ENCODE measurements at regions not wholly inside any gene's neighbourhood (a gene's known extent, or its start where the extent isn't known, plus 50 kb on each side); places are given as distances from the start of the nearest gene placed in this dataset.

GRCh38 chr5:85628153-85628552 lies 989.6 kb upstream of the COX7C start:
- Histone ChIP-seq H3K4me1 (ENCODE audit: insufficient read depth, low read length) (no peaks in the 10 kb centered on the region), H3K4me3 (replicated peaks in 1 of 3; ENCODE audit: insufficient read depth in 1 of 3, low read depth in 2 of 3, low read length in 3 of 3) (no peak overlapping the region), H3K4me2 (ENCODE audit: low read depth, low read length) (no peak overlapping the region), H3K27ac (ENCODE audit: extremely low read length, insufficient read depth, low read length) (no peak overlapping the region), H3K79me2 (ENCODE audit: insufficient read depth, low read length) (no peaks in the 10 kb centered on the region), H3K9me3 (ENCODE audit: low read length) (no peaks in the 10 kb centered on the region), H3K9ac (ENCODE audit: insufficient read depth, low read depth, low read length) (no peak overlapping the region), H3K36me3 (replicated peaks in 1 of 2; ENCODE audit: control insufficient read depth in 1 of 2, insufficient read depth in 2 of 2, low read length in 2 of 2) (no peaks in the 10 kb centered on the region), H4K20me1 (ENCODE audit: insufficient read depth, low read length) (no peaks in the 10 kb centered on the region), H2AFZ (ENCODE audit: low read length) (no peak overlapping the region), H3K27me3 (ENCODE audit: control insufficient read depth in 1 of 2, insufficient read depth in 2 of 2, low read length in 2 of 2) (no peaks in the 10 kb centered on the region; a peak in 1 of 5 replicates)
- POLR2A ChIA-PET, result no interaction called here
- CTCF ChIA-PET (ENCODE audit: low intra/inter-chr PET ratio, low total read pairs), result no interaction called here
- TF ChIP-seq, protein P1, sequence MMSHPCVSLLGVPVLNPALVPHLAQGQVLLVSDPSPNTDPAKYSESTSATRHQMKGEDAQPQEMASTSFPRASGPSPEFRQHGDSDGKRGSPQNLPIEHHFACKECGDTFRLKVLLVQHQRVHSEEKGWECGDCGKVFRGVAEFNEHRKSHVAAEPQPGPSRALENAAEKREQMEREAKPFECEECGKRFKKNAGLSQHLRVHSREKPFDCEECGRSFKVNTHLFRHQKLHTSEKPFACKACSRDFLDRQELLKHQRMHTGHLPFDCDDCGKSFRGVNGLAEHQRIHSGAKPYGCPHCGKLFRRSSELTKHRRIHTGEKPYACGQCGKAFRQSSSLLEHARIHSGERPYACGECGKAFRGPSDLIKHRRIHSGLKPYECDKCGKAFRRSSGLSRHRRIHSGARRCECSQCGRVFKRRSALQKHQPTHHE (CRISPR knock-in tag; IDR thresholded peaks at IDR 0.05; ENCODE audit: borderline replicate concordance), result no peak
- TF ChIP-seq REST (IDR thresholded peaks at IDR 0.05; ENCODE audit: borderline replicate concordance in 1 of 2, low read depth in 1 of 2, low read length in 2 of 2), result no peak
- no peak for TF ChIP-seq ZNF432 (CRISPR knock-in tag; IDR thresholded peaks at IDR 0.05; ENCODE audit: borderline replicate concordance)
- TF ChIP-seq XRCC5 (optimal IDR thresholded peaks at IDR 0.05; ENCODE audit: low read length), result no peak
- no peak for TF ChIP-seq SRSF9 (IDR thresholded peaks at IDR 0.05; ENCODE audit: borderline replicate concordance, insufficient read depth, low read depth, low read length, poor library complexity, severe bottlenecking)
- TF ChIP-seq, protein P2, sequence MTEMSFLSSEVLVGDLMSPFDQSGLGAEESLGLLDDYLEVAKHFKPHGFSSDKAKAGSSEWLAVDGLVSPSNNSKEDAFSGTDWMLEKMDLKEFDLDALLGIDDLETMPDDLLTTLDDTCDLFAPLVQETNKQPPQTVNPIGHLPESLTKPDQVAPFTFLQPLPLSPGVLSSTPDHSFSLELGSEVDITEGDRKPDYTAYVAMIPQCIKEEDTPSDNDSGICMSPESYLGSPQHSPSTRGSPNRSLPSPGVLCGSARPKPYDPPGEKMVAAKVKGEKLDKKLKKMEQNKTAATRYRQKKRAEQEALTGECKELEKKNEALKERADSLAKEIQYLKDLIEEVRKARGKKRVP (CRISPR knock-in tag; IDR thresholded peaks at IDR 0.05), result no peak
- no peak for TF ChIP-seq JARID2 (CRISPR knock-in tag; IDR thresholded peaks at IDR 0.05; ENCODE audit: insufficient replicate concordance)
- TF ChIP-seq ZNF441 (CRISPR knock-in tag; IDR thresholded peaks at IDR 0.05; ENCODE audit: borderline replicate concordance), result no peak
- TF ChIP-seq ZNF562 (CRISPR knock-in tag; IDR thresholded peaks at IDR 0.05; ENCODE audit: borderline replicate concordance), result no peak
- TF ChIP-seq ZNF354B (CRISPR knock-in tag; IDR thresholded peaks at IDR 0.05), result no peak
- TF ChIP-seq KDM4B (CRISPR knock-in tag; IDR thresholded peaks at IDR 0.05), result no peak
- TF ChIP-seq, protein P3, sequence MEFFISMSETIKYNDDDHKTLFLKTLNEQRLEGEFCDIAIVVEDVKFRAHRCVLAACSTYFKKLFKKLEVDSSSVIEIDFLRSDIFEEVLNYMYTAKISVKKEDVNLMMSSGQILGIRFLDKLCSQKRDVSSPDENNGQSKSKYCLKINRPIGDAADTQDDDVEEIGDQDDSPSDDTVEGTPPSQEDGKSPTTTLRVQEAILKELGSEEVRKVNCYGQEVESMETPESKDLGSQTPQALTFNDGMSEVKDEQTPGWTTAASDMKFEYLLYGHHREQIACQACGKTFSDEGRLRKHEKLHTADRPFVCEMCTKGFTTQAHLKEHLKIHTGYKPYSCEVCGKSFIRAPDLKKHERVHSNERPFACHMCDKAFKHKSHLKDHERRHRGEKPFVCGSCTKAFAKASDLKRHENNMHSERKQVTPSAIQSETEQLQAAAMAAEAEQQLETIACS (CRISPR knock-in tag; IDR thresholded peaks at IDR 0.05), result no peak
- DNase-seq (ENCODE audit: low spot score) (no peak), ATAC-seq (no peak), FAIRE-seq (no peak)
- no TSS peak for BruUV-seq (replicated peaks)
- in situ Hi-C loops (cut with HindIII; ENCODE audit: extremely low pct_ligation_motif_present, low pct_unique_long_range_greater_than_20kb), result no loop called here
- intact Hi-C loops (cut with micrococcal nuclease; ENCODE audit: unreplicated experiment), result no loop called here

Measured in HepG2 (cell line).